GM12878 (cell line): ENCODE measurements at regions not wholly inside any gene's neighbourhood (a gene's known extent, or its start where the extent isn't known, plus 50 kb on each side); places are given as distances from the start of the nearest gene placed in this dataset.

ENCODE experiments used
- ATAC-seq: fragments of 200-7000 bp; cut with Tn5 transposase; 3 replicates; pipeline ENCODE4 v1.9.1; 2020; ENCODE audit warnings: mild to moderate bottlenecking, moderate library complexity
- BruUV-seq: library from RNA; stranded (reverse); fragments of 400-500 nt; replicated peaks from 2 replicates; lab custom pipeline; 2021; lab: Mats Ljungman, UMichigan
- CTCF ChIA-PET: fragments of 300-600 bp; sonication (Branson Sonifier 250); formaldehyde crosslinking; extraction: SDS; loops from one replicate; lab custom pipeline; 2021; ENCODE audit warnings: inconsistent platforms; lab: Yijun Ruan, JAX
- POLR2A ChIA-PET: fragments of 350-600 bp; formaldehyde crosslinking; extraction: SDS; loops from one replicate; lab custom pipeline; 2021; ENCODE audit warnings: inconsistent platforms; lab: Charles Lee
- RAD21 ChIA-PET: fragments of 300-600 bp; sonication (Branson Sonifier 250); formaldehyde crosslinking; loops from one replicate; lab custom pipeline; 2023; ENCODE audit warnings: antibody characterized with exemption; ENCODE audit not compliant: unreplicated experiment; lab: Charles Lee
- SMC1A ChIA-PET: fragments of 300-600 bp; sonication (Branson Sonifier 250); formaldehyde crosslinking; loops from one replicate; lab custom pipeline; 2023; ENCODE audit not compliant: unreplicated experiment, uncharacterized antibody; lab: Charles Lee
- DNase-seq: peaks from one replicate; pipeline ENCODE4 v3.0.0-alpha.2; 2011; ENCODE audit warnings: low read depth, low spot score
- FAIRE-seq: peaks from 3 replicates; lab custom pipeline; 2011; peaks lifted over from hg19 to GRCh38; lab: Jason Lieb, UNC
- H2AFZ ChIP-seq: 2 replicates; pipeline ENCODE4 v1.6.0; 2011; ENCODE audit warnings: low read depth, low read length, control low read depth; ENCODE audit not compliant: control insufficient read depth
- H3K27ac ChIP-seq: 2 replicates; pipeline ENCODE4 v1.5.1; 2011; ENCODE audit warnings: control low read depth; ENCODE audit not compliant: control insufficient read depth, insufficient read depth
- H3K27me3 ChIP-seq, 2 experiments: replicated peaks in 1 of 2; 2 replicates each; pipeline versions ENCODE4 v1.6.0 to v1.6.1; 2011; ENCODE audit warnings: low read length in 1 of 2; ENCODE audit not compliant: control insufficient read depth in 2 of 2, insufficient read depth in 2 of 2
- H3K36me3 ChIP-seq, 2 experiments: 2 replicates each; pipeline ENCODE4 v1.5.1; 2011; ENCODE audit warnings: low read length in 1 of 2; ENCODE audit not compliant: control insufficient read depth in 2 of 2, insufficient read depth in 2 of 2
- H3K4me1 ChIP-seq: 2 replicates; pipeline ENCODE4 v1.6.1; 2011; ENCODE audit warnings: mild to moderate bottlenecking, low read length, moderate library complexity, mixed read lengths; ENCODE audit not compliant: control insufficient read depth, insufficient read depth
- H3K4me2 ChIP-seq: 2 replicates; pipeline ENCODE4 v1.6.0; 2011; ENCODE audit warnings: control low read depth; ENCODE audit not compliant: control insufficient read depth, insufficient read depth
- H3K4me3 ChIP-seq: fragments of 200-600 bp; sonication (generic); 2 replicates; pipeline ENCODE4 v1.5.1; 2016
- H3K79me2 ChIP-seq: 2 replicates; pipeline ENCODE4 v1.6.0; 2011; ENCODE audit warnings: low read length; ENCODE audit not compliant: control insufficient read depth, insufficient read depth
- H3K9ac ChIP-seq: 2 replicates; pipeline ENCODE4 v1.8.0; 2011; ENCODE audit warnings: low read length, control low read depth, mixed read lengths; ENCODE audit not compliant: control insufficient read depth, insufficient read depth
- H3K9me3 ChIP-seq: replicated peaks from 3 replicates; pipeline ENCODE4 v1.5.1; 2011; ENCODE audit warnings: mild to moderate bottlenecking, low read length; ENCODE audit not compliant: control insufficient read depth, insufficient read depth
- H4K20me1 ChIP-seq: 2 replicates; pipeline ENCODE4 v1.6.0; 2011; ENCODE audit not compliant: control insufficient read depth, insufficient read depth
- CBX3 ChIP-seq: fragments of 200-600 bp; sonication (generic); IDR thresholded peaks from 2 replicates; pipeline ENCODE4 v1.6.1; 2016; ENCODE audit warnings: low read depth, borderline replicate concordance
- CBX5 ChIP-seq: sonication (generic); IDR thresholded peaks from 2 replicates; pipeline ENCODE4 v1.6.1; 2016; ENCODE audit warnings: low read depth, moderate library complexity, mild to moderate bottlenecking, inconsistent platforms
- CREB1 ChIP-seq: IDR thresholded peaks from 2 replicates; pipeline ENCODE4 v1.6.1; 2012; ENCODE audit warnings: low read depth, mild to moderate bottlenecking, inconsistent platforms
- EP300 ChIP-seq, 2 experiments: fragments of 150-350 bp in 1 of 2; IDR thresholded peaks; 2 replicates each; pipeline ENCODE4 v1.6.1; 2011 to 2012; ENCODE audit warnings: low read depth in 2 of 2, low read length in 2 of 2, borderline replicate concordance in 1 of 2, improper control_type of control experiment in 1 of 2, inconsistent platforms in 1 of 2; ENCODE audit not compliant: control insufficient read depth in 1 of 2
- IRF4 ChIP-seq: IDR thresholded peaks from 2 replicates; pipeline ENCODE4 v1.6.1; 2011; ENCODE audit warnings: low read depth, low read length
- KDM1A ChIP-seq: fragments of 200-600 bp; sonication (generic); IDR thresholded peaks from 2 replicates; pipeline ENCODE4 v1.6.1; 2016; ENCODE audit warnings: borderline replicate concordance
- MTA3 ChIP-seq: IDR thresholded peaks from 2 replicates; pipeline ENCODE4 v1.6.1; 2012; ENCODE audit warnings: low read length, inconsistent platforms, borderline replicate concordance
- NBN ChIP-seq: fragments of 450-650 bp; IDR thresholded peaks from 2 replicates; pipeline ENCODE4 v1.6.1; 2016
- NFYA ChIP-seq: IDR thresholded peaks from 2 replicates; pipeline ENCODE4 v1.6.1; 2011; ENCODE audit warnings: low read depth, mild to moderate bottlenecking, low read length, improper control_type of control experiment, borderline replicate concordance
- NFYB ChIP-seq: IDR thresholded peaks from 2 replicates; pipeline ENCODE4 v1.6.1; 2011; ENCODE audit warnings: low read depth, mild to moderate bottlenecking, low read length, improper control_type of control experiment, moderate library complexity; ENCODE audit not compliant: insufficient read depth
- NR2F1 ChIP-seq: fragments of 450-650 bp; conservative IDR thresholded peaks from 2 replicates; pipeline ENCODE4 v1.6.1; 2017; ENCODE audit warnings: mild to moderate bottlenecking
- PML ChIP-seq: IDR thresholded peaks from 2 replicates; pipeline ENCODE4 v1.6.1; 2012; ENCODE audit warnings: low read length, inconsistent platforms
- RUNX3 ChIP-seq: IDR thresholded peaks from 2 replicates; pipeline ENCODE4 v1.6.1; 2012; ENCODE audit warnings: low read length, inconsistent platforms
- STAT1 ChIP-seq: fragments of 450-650 bp; conservative IDR thresholded peaks from 2 replicates; pipeline ENCODE4 v1.6.1; 2014; ENCODE audit warnings: antibody characterized with exemption, mild to moderate bottlenecking
- TBL1XR1 ChIP-seq: IDR thresholded peaks from 2 replicates; pipeline ENCODE4 v1.6.1; 2012; ENCODE audit warnings: low read depth, low read length, improper control_type of control experiment
- TCF7 ChIP-seq: IDR thresholded peaks from 2 replicates; pipeline ENCODE4 v1.6.1; 2014; ENCODE audit warnings: antibody characterized with exemption, borderline replicate concordance
- ZNF24 ChIP-seq: fragments of 450-650 bp; IDR thresholded peaks from 2 replicates; pipeline ENCODE4 v1.6.1; 2017; ENCODE audit warnings: antibody characterized with exemption, mild to moderate bottlenecking
- WGBS: methylation state at CpG from one replicate; pipeline ENCODE4 v1.1.6; 2016; ENCODE audit warnings: low lambda C conversion rate; ENCODE audit not compliant: insufficient replicate concordance, insufficient coverage; ENCODE audit errors: missing lambda C conversion rate; 5-methylcytosine and 5-hydroxymethylcytosine counted together
- in situ Hi-C: fragments of 300-500 bp; cut with MboI; formaldehyde crosslinking; loops from 9 replicates; pipeline ENCODE4 v1.14.3; 2018; ENCODE audit warnings: mixed read lengths
- intact Hi-C: fragments of 100-400 bp; cut with micrococcal nuclease; formaldehyde crosslinking; loops from one replicate; pipeline ENCODE4 v1.14.2; 2022; ENCODE audit not compliant: unreplicated experiment
- TF ChIP-seq, protein P1 (sequence below), 3 experiments: IDR thresholded peaks in 2 of 3; conservative IDR thresholded peaks in 1 of 3; 2 replicates each; pipeline ENCODE4 v1.5.1; 2011; ENCODE audit warnings: low read depth in 3 of 3, low read length in 3 of 3, mild to moderate bottlenecking in 3 of 3, control low read depth in 2 of 3, moderate library complexity in 2 of 3, inconsistent platforms in 1 of 3, mixed read lengths in 1 of 3; ENCODE audit not compliant: control insufficient read depth in 2 of 3, insufficient read depth in 1 of 3; ENCODE audit errors: extremely low read depth in 1 of 3
- TF ChIP-seq, protein P2 (sequence below): IDR thresholded peaks from 2 replicates; pipeline ENCODE4 v1.6.1; 2012; ENCODE audit warnings: low read depth, low read length, improper control_type of control experiment
- TF ChIP-seq, protein P3 (sequence below): IDR thresholded peaks from 2 replicates; pipeline ENCODE4 v1.6.1; 2012; ENCODE audit warnings: mild to moderate bottlenecking, low read depth, low read length

- Histone ChIP-seq H3K27ac (no peak overlapping the region), H3K27me3 (no peaks in the 10 kb centered on the region), H3K4me3 (no peak overlapping the region), H3K36me3 (no peaks in the 10 kb centered on the region), H4K20me1 (no peaks in the 10 kb centered on the region), H3K9ac (no peak overlapping the region), H2AFZ (no peak overlapping the region), H3K4me2 (no peak overlapping the region), H3K9me3 (no peaks in the 10 kb centered on the region), H3K4me1 (no peaks in the 10 kb centered on the region), H3K79me2 (no peaks in the 10 kb centered on the region)
- DNase-seq: no peak
- RAD21 ChIA-PET: no interaction called here
- POLR2A ChIA-PET: no interaction called here
- CTCF ChIA-PET: interaction anchor here (0.6 kb wide), 1 partner anchor 714 kb away, joined by 3 read pairs; no protein-coding TSS in a partner anchor
- FAIRE-seq: no peak
- no peak for TF ChIP-seq TBL1XR1
- TF ChIP-seq MTA3: no peak
- no peak for TF ChIP-seq KDM1A
- TF ChIP-seq CBX5: no peak
- TF ChIP-seq CBX3: no peak
- TF ChIP-seq NFYB: no peak
- TF ChIP-seq NBN: no peak
- TF ChIP-seq NR2F1: no peak
- TF ChIP-seq, protein P1, sequence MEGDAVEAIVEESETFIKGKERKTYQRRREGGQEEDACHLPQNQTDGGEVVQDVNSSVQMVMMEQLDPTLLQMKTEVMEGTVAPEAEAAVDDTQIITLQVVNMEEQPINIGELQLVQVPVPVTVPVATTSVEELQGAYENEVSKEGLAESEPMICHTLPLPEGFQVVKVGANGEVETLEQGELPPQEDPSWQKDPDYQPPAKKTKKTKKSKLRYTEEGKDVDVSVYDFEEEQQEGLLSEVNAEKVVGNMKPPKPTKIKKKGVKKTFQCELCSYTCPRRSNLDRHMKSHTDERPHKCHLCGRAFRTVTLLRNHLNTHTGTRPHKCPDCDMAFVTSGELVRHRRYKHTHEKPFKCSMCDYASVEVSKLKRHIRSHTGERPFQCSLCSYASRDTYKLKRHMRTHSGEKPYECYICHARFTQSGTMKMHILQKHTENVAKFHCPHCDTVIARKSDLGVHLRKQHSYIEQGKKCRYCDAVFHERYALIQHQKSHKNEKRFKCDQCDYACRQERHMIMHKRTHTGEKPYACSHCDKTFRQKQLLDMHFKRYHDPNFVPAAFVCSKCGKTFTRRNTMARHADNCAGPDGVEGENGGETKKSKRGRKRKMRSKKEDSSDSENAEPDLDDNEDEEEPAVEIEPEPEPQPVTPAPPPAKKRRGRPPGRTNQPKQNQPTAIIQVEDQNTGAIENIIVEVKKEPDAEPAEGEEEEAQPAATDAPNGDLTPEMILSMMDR (IDR thresholded peaks at IDR 0.05 in 2 of 3, conservative IDR thresholded peaks at IDR 0.05 in 1 of 3; ENCODE audit: control insufficient read depth in 2 of 3, extremely low read depth in 1 of 3, insufficient read depth in 1 of 3, low read depth in 3 of 3, low read length in 3 of 3): no peak
- no peak for TF ChIP-seq NFYA
- TF ChIP-seq TCF7: no peak
- no peak for TF ChIP-seq PML
- TF ChIP-seq, protein P2, sequence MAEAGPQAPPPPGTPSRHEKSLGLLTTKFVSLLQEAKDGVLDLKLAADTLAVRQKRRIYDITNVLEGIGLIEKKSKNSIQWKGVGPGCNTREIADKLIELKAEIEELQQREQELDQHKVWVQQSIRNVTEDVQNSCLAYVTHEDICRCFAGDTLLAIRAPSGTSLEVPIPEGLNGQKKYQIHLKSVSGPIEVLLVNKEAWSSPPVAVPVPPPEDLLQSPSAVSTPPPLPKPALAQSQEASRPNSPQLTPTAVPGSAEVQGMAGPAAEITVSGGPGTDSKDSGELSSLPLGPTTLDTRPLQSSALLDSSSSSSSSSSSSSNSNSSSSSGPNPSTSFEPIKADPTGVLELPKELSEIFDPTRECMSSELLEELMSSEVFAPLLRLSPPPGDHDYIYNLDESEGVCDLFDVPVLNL: no peak
- no peak for TF ChIP-seq RUNX3
- TF ChIP-seq, protein P3, sequence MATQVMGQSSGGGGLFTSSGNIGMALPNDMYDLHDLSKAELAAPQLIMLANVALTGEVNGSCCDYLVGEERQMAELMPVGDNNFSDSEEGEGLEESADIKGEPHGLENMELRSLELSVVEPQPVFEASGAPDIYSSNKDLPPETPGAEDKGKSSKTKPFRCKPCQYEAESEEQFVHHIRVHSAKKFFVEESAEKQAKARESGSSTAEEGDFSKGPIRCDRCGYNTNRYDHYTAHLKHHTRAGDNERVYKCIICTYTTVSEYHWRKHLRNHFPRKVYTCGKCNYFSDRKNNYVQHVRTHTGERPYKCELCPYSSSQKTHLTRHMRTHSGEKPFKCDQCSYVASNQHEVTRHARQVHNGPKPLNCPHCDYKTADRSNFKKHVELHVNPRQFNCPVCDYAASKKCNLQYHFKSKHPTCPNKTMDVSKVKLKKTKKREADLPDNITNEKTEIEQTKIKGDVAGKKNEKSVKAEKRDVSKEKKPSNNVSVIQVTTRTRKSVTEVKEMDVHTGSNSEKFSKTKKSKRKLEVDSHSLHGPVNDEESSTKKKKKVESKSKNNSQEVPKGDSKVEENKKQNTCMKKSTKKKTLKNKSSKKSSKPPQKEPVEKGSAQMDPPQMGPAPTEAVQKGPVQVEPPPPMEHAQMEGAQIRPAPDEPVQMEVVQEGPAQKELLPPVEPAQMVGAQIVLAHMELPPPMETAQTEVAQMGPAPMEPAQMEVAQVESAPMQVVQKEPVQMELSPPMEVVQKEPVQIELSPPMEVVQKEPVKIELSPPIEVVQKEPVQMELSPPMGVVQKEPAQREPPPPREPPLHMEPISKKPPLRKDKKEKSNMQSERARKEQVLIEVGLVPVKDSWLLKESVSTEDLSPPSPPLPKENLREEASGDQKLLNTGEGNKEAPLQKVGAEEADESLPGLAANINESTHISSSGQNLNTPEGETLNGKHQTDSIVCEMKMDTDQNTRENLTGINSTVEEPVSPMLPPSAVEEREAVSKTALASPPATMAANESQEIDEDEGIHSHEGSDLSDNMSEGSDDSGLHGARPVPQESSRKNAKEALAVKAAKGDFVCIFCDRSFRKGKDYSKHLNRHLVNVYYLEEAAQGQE: no peak
- no peak for TF ChIP-seq IRF4
- no peak for TF ChIP-seq ZNF24
- no peak for TF ChIP-seq STAT1
- no peak for TF ChIP-seq EP300 (IDR thresholded peaks at IDR 0.05; ENCODE audit: borderline replicate concordance in 1 of 2, control insufficient read depth in 1 of 2, low read depth in 2 of 2, low read length in 2 of 2)
- TF ChIP-seq CREB1: no peak
- no peak for ATAC-seq
- in situ Hi-C loops: no loop called here
- 0% methylated on average over 1 of the region's 1 CpG for WGBS
- BruUV-seq: no TSS peak
- intact Hi-C loops: no loop called here
- SMC1A ChIA-PET: no interaction called here
Measured at GRCh38 chr1:187267827-187268226, 439.1 kb downstream of the PLA2G4A start.
